NCI-H2029 (cell line): ENCODE measurements at regions not wholly inside any gene's neighbourhood (a gene's known extent, or its start where the extent isn't known, plus 50 kb on each side); places are given as distances from the start of the nearest gene placed in this dataset.
"Not testable (repeated sequence)": the region's sequence is repeated elsewhere in the genome, so short reads cannot be mapped to it uniquely, and the experiment has no call there.

ENCODE experiments used
- DNase-seq: peaks from one replicate; lab custom pipeline; 2025; lab: John Stamatoyannopoulos, UW

DNA sequence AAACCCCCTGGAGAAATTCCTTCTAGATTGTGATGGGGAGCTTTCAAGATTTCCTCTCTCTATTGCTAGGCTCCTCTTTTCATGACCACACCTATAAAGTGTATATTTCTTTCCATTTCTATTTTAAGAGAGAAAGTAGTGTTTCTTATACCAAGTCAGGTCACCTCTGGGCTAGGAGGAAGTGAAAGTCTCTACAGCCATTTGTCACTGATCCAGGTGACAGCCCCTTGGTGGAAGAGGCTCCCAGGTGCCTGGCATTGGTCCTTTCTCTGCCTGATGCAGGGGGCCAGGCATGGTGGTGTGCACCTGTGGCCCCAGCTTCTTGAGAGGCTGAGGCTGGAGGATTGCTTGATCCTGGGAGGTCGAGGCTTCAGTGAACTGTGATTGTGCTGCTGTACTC lies 64.7 kb downstream of the DHCR7 start:
- no peak for DNase-seq

DNA sequence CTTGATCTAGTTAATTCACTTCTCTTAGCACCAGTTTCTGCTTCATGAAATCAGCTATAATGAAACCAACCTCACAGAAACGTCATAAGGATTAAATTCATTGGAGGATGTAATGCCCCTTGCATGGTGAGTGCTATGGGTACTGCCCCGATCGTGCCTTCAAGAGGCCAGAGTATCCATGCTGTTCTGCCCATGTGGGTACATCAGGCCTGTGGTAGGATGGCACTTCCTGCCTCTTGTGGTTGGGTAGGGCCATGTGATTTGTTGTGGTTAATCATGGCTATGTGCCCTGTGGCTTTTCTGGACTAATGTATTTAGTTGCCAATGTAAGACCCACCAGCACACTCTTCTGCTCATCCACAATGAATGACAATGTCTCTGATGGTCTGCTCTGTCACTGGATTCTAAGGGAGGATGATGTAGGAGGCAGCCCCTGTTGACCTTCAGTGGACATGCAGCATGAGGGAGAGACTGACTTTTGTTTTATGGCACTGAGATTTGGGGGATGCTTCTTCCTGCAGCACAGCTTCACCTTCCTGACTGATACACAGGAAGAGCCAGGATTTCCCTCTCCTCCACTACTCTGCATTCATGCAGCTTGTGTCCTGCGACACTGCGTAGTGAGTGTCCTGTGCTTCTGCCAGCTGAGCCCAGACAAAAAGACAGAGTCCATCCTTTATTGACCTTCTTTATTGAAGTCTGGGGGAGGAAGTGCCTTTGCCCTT lies 66.2 kb downstream of the DHCR7 start:
- DNase-seq: no peak

DNA sequence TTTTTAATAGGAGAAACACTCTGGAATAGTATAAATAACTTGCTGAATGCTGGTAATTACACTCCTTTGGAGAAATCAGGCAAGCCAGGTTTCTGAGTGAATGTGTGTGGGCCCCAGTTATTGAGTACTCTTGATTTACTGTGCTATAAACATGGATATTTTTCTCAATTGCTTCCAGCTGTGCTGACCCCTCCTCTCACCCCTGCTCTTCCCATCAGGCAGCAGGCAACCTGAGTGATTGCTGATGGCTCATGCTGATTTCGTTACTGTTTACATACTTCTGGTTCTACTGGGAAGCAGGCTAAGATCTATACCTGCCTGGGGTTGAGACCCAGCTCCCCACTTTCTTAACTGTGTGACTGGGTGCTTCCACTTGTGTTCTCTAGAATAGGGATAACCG lies 68.5 kb downstream of the DHCR7 start:
- DNase-seq: no peak

DNA sequence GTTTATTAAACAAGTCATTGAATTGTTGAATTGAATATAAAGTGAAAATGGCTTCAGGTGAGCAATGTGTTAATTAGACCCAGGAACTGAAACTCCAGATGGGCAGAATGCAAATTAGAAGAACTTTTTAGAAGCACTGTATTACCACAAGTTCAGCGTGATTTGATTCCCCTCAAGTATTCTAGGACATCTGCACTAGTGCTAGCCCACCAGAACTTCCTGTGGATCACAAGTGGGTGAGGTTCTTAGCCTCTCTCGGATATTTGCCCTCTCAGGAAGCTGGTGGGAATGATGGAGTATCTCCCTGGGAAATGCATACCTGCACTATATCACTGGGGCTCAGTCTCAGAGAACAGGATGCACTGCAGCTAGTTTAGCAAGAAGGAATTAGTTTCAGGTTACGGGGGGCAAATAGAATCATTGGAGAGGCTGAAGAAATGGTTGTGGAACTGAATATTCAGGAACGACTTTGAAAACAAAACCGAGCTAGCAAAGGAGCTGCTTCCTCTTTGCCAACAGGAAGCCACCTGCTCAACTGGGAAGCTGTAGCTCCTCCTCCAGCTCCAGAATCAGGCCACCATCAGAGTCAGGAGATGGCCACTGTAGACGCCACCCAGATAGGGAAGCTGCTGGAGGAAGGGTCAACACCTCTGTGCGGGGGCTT lies 74.3 kb downstream of the DHCR7 start:
- DNase-seq: no peak

DNA sequence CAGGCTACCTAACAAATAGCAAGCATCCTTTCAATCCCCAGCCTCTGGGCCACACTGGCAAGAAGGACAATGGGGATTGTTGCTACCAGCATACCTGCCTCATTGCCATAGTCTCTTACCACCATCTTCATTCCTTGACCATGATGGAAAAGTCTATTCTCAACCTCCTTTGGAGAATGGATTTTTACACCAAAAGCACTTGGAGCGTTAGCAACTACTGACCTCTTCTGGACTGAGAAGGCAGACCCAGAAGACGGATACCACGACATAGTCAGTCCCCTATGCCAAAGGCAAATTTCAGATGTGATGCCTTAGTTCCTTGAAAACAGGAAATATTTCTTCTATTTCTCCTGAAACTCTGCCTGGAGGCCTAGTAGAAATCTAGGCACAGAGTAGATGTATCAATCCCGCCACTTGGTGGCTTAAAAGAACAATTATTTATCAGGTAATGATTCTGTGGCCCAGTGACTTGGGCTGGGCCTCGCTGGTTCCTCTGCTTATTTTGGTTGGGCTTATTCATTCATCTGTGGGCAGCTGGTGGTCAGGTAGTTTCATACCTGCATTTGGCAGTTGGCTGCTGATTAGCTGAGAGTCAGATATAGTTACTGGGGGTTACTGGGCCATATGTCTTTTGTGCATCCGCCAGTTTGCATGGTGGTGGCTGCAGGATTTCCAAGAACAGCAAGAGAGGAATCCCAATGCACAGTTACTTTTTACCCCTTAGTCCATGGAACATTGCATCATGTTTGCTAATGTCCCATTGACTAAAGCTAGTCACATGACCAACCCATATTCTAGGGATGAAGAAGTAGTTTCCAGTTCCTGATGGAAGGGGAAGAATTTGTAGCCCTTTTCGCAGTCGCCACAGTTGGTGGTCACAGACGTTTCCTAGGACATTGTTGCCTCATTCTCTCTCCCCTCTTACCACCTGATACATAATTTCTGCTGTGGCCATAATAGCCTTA lies 75.2 kb downstream of the DHCR7 start:
- DNase-seq: no peak

DNA sequence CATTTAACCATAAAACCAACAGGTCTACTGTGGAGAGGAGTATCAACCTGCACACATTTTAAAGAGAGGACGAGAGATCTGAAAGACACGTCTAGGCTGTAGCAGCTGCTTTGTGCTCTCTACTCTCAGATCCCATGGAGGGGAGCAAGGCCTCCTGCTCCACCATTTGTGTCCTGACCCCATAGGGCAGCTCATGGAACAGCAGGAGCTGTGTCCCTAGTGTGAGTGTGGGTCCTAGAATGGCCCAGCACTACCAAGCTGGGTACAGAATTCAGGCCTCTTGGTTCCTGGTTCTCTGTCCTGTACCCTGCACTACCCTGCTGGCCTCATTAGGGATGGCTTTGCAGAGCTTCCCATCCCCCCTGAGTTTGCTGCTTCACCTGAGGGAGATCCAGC lies 76.5 kb downstream of the DHCR7 start:
- no peak for DNase-seq

DNA sequence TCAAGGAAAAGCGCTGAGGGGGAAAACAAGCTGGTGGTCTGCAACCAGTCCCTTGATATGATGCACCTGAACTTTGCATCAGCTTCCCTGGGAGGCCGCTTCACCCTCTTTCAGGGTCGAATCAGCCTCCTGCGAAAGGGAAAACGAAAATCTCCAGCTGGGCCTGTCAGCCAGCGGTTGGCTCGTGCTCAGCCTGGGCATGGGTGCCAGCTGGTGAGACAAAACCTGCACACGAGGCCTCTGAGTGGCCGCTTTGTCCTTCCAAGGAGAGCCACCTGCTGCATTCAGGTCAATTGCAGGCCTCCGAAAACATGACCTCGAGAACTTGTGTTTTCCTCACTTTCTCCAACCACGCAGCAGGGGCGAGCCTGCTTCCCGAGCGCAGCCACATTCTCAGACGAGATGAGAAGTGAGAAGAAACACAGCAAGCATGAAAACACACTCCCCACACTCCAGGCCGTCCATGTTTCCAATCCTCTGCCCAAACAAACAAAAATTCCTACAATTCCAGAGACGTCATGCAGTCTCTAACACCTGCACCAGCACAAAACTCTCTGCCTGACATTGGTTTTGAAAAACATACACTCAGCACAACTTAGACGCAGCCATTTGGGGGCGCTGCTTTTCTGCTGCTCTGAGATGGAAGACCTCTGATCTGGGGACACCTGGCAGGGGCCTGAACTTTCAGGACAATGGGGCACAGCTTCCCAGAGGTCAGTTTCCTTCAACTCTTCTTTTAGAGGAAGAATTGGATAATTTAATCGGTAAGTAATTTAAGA lies 77.1 kb downstream of the DHCR7 start:
- DNase-seq: no peak

DNA sequence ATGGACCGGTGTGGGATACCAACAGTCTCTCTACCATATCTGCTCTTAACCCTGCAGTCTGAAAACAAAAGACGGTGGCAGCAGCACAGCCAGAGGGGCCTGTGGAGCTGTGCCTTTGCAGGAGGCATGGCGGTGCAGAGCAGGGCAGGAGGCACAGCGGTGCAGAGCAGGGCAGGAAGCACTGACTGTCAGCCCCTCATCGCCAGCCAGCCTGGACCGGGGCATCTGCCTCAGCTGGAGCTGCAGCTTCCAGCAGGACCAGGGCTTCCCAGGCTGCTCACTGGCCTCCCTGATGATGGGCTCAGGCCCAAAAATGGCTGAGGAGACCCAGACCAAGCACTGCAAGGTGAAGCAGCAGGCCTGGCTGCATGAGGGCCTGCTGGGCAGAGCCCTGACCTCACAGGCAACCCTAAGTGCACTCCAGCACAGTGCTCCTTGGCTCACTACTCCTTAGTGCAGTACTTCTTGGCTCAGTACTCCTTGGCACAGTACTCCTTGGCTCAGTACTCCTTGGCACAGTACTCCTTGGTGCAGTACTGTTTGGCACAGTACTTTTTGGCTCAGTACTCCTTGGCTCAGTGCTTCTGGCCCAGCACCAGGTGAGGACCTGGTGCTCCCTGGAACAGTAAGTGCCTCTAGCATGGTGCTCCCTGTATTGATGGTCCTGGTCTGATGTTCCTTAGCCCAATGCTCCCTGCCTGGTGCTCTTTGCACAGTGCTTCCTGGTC lies 78.0 kb downstream of the DHCR7 start:
- no peak for DNase-seq

DNA sequence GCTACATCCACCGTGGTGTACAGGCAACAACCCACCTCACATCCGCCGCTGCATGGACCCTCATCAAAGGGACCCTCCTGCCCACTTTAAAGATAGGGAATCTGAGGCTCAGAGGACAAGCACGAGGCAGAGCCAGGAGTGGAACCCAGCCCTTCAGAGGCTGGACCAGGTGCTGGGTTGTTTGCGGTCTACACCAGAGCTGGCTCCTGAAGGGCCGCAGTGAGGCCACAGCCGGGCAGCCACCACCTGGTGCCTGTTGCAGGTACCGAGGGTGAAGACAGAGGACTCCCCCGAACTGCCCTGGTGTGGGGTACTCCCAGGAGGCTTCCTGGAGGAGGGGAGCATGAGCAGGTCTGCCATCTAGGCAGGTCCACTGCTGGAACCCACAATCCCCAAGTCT lies 78.8 kb downstream of the DHCR7 start:
- DNase-seq: no peak

DNA sequence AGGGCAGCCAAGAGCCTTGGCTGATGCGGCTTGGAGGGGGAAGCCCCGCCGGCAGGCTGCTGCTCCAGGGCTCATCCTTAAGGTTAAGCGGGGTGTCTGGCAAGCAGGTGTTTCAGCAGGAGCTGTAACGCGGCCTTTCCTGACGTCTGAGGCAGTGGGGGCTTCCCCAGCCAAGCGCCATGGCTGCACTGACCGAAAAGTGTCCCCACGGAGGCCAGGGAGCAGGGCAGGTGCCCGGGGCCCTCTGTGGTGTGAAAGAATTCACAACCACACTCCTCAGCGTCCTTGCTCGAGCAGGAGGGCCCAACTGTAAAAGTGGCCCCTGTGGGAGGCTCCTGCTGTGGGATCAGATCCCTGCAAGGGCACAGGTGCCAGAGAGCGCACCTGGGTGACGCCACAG lies 79.2 kb downstream of the DHCR7 start:
- DNase-seq: no peak

DNA sequence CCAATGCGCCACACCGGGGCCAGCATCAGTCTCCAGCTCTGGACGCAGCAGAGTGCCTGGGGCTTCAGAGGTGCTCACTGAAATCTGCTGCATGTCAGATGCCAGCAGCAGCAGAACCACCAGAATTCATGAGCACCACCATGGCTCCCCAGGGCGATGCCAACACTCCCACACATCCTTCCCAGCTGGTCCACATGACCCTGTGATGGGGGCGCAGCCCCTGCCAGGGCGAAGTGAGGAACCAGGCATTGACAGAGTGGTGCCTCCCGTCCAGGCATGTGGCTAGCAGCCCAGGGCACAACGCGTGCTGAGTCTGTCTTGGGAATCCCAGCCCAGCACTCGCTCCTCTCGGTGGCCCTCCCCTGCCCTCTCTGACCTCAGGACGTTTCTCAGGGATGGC lies 80.4 kb downstream of the DHCR7 start:
- DNase-seq: no peak

DNA sequence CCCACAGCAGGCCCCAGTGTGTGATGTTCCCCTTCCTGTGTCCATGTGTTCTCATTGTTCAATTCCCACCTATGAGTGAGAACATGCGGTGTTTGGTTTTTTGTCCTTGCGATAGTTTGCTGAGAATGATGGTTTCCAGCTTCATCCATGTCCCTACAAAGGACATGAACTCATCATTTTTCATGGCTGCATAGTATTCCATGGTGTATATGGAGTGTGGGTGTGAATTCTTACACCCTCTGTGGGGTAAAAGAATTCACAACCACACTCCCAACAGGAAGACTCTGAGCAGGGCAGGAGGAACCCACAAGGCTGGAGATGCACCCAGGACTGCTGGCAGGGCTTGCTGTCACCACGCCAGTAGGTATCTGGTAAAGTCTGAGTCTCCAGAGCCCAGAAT lies 80.9 kb downstream of the DHCR7 start:
- not testable (repeated sequence) for DNase-seq

DNA sequence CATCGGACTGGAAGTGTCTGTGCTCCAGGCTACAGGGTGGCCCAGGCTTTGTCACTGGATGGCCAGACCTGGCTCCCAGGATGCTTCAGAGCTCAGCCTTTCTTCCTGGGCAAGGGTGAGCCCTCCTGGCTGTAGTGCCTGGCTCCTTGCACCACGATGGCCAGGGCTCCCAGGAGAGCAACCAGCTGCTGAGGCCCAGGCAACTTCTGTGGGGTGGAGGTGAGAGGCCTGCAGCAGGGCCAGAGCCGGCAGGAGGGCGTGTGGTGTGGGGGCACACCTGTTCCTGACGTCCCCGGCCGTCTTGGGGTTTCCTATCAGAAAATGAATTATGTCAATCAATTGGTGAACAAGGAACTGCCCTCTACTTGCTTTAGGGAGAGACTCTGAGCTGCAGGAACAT lies 82.1 kb downstream of the DHCR7 start:
- no peak for DNase-seq

DNA sequence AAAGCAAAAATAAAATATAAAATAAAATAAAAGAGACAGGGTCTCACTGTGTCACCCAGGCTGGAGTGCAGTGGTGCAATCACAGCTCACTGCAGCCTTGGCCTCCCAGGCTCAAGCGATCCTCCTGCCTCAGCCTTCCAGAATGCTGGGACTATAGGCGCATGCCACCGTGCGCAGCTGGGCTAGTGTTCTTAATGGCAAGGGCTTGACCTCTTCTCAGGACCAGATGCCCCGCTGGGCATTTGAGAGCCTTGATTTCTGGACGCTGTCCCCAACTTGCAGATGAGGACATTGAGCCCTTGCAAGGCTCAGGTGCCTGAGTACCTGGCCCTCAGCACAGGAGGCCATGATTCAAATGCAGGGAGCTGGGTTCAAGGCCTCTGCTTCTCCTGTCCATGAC lies 82.6 kb downstream of the DHCR7 start:
- DNase-seq: no peak

DNA sequence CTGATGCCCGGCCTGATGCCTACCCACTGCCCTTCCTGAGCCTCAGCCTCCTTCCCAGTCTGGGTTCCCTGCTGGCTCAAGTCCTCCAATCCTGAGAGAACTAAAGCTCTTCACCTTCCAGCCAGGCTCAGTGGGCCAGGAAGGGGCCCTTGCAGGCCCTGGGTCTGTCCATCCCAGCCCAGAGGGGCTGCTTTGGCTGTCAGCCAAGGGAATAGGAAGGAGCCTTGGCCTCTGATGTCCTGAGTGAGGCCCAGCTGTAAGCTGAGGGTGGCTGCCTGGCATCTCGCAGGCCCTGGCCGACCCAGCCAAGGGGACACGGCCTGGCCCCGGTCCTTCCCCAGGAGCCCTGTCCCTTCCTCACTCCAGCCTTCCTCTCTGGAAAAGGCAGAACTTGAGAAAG lies 83.4 kb downstream of the DHCR7 start:
- no peak for DNase-seq

DNA sequence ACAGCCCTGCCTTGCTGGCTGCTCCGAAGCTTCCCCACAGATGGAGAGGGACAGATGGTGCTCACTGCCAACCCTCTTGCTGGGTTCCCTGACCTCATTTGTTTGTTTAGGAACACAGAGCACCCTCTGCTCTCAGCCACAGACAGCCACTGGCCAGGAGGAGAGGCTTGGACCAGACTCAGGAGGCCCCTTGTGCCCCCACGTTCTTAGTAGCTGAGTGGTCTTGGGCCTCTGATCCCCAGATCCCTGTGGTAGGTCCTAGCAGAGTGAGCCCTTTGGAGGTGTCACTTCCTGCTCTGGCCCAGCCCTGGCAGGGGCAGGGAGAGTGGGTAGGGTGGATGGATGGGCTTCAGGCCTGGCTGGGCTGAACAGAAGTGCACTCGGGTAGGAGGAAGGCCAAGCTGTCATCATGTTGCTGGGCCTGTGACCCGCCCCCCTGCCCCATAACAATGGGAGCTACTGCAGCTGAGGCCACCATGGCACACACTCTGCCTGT lies 84.0 kb downstream of the DHCR7 start:
- DNase-seq: peak; percentile 18

DNA sequence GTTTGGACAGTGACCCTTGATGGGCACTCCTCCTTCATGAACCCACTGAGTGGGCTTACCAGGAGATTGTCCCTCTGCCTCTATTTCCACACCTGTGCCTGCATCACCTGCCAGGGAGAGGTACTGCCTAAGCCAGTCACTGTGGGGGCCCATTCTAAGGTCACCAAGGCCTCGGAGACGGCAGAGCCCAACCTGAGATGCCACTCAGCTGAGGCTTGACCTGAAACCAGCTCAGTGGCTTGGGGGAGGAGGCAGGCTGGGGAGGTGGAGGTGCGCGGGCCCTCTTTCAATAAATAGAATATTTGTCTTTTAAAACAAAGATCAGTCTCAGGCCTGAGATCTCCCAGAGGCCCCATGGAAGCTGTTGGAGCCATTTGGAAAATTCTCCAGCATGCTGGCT lies 84.5 kb downstream of the DHCR7 start:
- DNase-seq: no peak

DNA sequence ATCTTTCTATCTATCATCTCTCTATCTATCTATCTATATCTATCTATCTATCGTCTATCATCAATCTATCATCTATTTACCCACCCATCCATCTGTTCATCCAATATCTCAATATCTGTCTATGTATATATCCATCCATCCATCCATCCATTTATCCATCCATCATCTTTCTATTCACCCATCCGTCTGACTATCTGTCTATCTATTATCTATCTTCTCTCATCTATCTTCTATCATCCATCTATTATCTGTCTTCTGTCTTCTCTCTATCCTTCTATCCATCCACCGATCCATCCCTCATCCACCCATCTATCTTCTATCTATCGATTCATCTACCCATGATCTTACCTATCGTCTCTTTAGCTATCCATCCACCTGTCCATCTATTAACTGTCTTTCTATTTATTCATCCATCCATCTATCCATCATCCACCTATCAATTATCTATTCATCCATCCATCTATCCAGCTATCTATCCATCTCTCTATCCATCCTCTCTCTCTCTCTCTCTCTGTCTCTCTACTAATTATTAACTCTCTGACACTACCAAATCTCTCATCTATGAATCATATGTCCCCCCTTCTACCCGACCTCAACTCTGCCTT lies 89.1 kb downstream of the DHCR7 start:
- DNase-seq: no peak

DNA sequence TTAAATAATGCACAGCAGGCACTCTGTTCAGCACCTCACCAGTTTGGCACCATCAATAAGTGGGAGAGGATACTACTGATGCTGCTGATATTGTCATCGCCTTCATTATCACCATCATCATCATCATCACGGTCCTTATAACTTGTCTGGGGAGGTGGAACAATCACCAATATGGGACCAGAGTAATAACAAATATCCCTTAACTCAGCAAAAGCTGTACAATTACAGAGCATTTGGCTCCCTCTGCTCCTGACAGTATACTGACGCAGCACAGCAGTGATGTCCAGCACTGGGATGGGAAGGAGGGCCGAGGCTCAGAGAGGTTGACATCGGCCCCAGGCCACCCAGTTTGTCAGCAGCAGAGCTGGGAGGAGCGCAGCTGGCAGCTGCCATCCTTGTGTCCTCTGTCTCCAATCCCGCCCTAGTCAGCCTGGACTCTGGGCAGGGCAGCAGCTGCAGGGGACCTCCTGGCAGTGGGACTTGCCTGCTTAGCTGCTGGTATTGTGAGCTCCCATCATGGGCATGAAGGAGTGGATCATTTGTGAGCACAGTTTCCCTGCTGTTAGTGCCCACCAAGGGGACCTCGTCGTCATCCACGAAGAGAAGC lies 90.0 kb downstream of the DHCR7 start:
- no peak for DNase-seq

DNA sequence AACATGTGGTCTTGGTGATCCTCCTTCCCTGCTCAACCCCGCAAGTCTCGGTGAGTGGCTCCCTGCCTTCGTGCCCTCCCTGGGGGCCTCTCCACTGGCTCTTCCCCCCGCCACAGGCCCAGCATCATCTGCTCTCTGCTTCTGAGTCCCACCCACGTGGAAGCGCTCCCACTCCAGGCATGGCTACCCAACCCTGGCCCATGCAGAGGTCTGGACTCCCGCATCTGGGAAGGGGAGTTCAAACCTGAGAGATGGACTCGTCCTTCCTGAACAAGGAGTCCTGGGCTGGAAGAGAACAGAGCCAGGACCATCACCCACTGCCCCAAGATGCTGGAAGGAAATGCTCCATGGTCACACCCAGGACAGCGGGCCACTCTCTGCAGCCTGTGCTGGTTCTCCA lies 90.8 kb downstream of the DHCR7 start:
- no peak for DNase-seq
